Liver (tissue), 3 donors: ENCODE measurements at regions not wholly inside any gene's neighbourhood (a gene's known extent, or its start where the extent isn't known, plus 50 kb on each side); places are given as distances from the start of the nearest gene placed in this dataset.

Source experiments
- CTCF ChIP-seq: fragments of 150-350 bp; IDR thresholded peaks from 2 replicates; pipeline ENCODE4 v1.5.1; 2017; ENCODE audit warnings: improper control_type of control experiment, low read depth, low read length; ENCODE audit not compliant: missing input control
- EGR1 ChIP-seq, 2 donors: IDR thresholded peaks; 2 replicates each; pipeline ENCODE4 v1.6.1; 2016 to 2018; ENCODE audit warnings: antibody characterized with exemption in 2 of 2, low read depth in 2 of 2
- RAD21 ChIP-seq, 2 donors: IDR thresholded peaks; 2 replicates each; pipeline ENCODE4 v1.6.1; 2016; ENCODE audit warnings: antibody characterized with exemption in 2 of 2, mild to moderate bottlenecking in 2 of 2
- SP1 ChIP-seq: IDR thresholded peaks from 2 replicates; pipeline ENCODE4 v1.6.1; 2018; ENCODE audit warnings: antibody characterized with exemption, mild to moderate bottlenecking
- donor health status: healthy.
- donor health status: healthy.

- TF ChIP-seq CTCF = no peak
- TF ChIP-seq EGR1 (IDR thresholded peaks at IDR 0.05; ENCODE audit: low read depth in 2 of 2) = no peak
- no peak for TF ChIP-seq RAD21 (IDR thresholded peaks at IDR 0.05)
- no peak for TF ChIP-seq SP1
Observed at GRCh38 chr16:29232811-29233704, 173.5 kb downstream of the NPIPB11 start.
